ENCODE measurements at regions not wholly inside any gene's neighbourhood (a gene's known extent, or its start where the extent isn't known, plus 50 kb on each side); places are given as distances from the start of the nearest gene placed in this dataset.
"Not testable (repeated sequence)": the region's sequence is repeated elsewhere in the genome, so short reads cannot be mapped to it uniquely, and the experiment has no call there.

- no peak for DNase-seq (ENCODE audit: extremely low spot score in 2 of 2)
- H3K4me3 ChIP-seq = no peak overlapping the region
- H3K36me3 ChIP-seq = no peaks in the 10 kb centered on the region
- no peak overlapping the region for H3K27ac ChIP-seq
- H3K4me1 ChIP-seq = no peaks in the 10 kb centered on the region
- TF ChIP-seq POLR2A (IDR thresholded peaks at IDR 0.05) (no peak), CTCF (IDR thresholded peaks at IDR 0.05) (no peak), POLR2AphosphoS5 (IDR thresholded peaks at IDR 0.05; ENCODE audit: insufficient read depth in 1 of 2, low read depth in 1 of 2) (no peak)
- no peaks in the 10 kb centered on the region for H3K9me3 ChIP-seq
- intact Hi-C loops (cut with DNase I) = no loop called here
- no peaks in the 10 kb centered on the region for H3K27me3 ChIP-seq
Measured at GRCh38 chr14:83085136-83085535, 1551.5 kb upstream of the SEL1L start.

- Histone ChIP-seq H3K27ac (no peak overlapping the region), H3K4me3 (no peak overlapping the region), H3K4me1 (no peaks in the 10 kb centered on the region), H3K9me3 (no peaks in the 10 kb centered on the region), H3K27me3 (no peaks in the 10 kb centered on the region), H3K36me3 (no peaks in the 10 kb centered on the region)
- DNase-seq (ENCODE audit: extremely low spot score in 2 of 2) = no peak
- intact Hi-C loops (cut with DNase I) = no loop called here
- no peak for TF ChIP-seq CTCF (IDR thresholded peaks at IDR 0.05)
- no peak for TF ChIP-seq POLR2AphosphoS5 (IDR thresholded peaks at IDR 0.05; ENCODE audit: insufficient read depth in 1 of 2, low read depth in 1 of 2)
- TF ChIP-seq POLR2A (IDR thresholded peaks at IDR 0.05) = no peak
Measured at GRCh38 chr14:83085725-83086124, 1552.1 kb upstream of the SEL1L start.

GRCh38 chr14:83091991-83092956 is 1558.6 kb upstream of the SEL1L start:
- intact Hi-C loops (cut with DNase I); H3K4me3 ChIP-seq: not testable (repeated sequence)

GRCh38 chr14:83096092-83096491 is 1562.4 kb upstream of the SEL1L start:
- Histone ChIP-seq H3K4me3 (no peak overlapping the region), H3K27ac (no peak overlapping the region), H3K4me1 (no peaks in the 10 kb centered on the region), H3K9me3 (peaks cover 4% of the 10 kb centered on the region), H3K36me3 (no peaks in the 10 kb centered on the region), H3K27me3 (no peaks in the 10 kb centered on the region)
- no peak for DNase-seq (ENCODE audit: extremely low spot score in 2 of 2)
- intact Hi-C loops (cut with DNase I) = no loop called here
- TF ChIP-seq CTCF (IDR thresholded peaks at IDR 0.05) = no peak
- TF ChIP-seq POLR2AphosphoS5 (IDR thresholded peaks at IDR 0.05; ENCODE audit: insufficient read depth in 1 of 2, low read depth in 1 of 2) = no peak
- TF ChIP-seq POLR2A (IDR thresholded peaks at IDR 0.05) = no peak

More at GRCh38 chr14:83091991-83092956, 1558.6 kb upstream of the SEL1L start:
- not testable (repeated sequence) for H3K36me3 ChIP-seq; H3K27ac ChIP-seq; H3K27me3 ChIP-seq; DNase-seq (ENCODE audit: extremely low spot score in 2 of 2); H3K4me1 ChIP-seq; H3K9me3 ChIP-seq

GRCh38 chr14:83101846-83102245 is 1568.2 kb upstream of the SEL1L start:
- Histone ChIP-seq H3K4me3 (no peak overlapping the region), H3K4me1 (no peaks in the 10 kb centered on the region), H3K27me3 (no peaks in the 10 kb centered on the region), H3K27ac (no peak overlapping the region), H3K36me3 (no peaks in the 10 kb centered on the region), H3K9me3 (no peaks in the 10 kb centered on the region)
- intact Hi-C loops (cut with DNase I) = no loop called here
- DNase-seq (ENCODE audit: extremely low spot score in 2 of 2) = no peak
- no peak for TF ChIP-seq POLR2AphosphoS5 (IDR thresholded peaks at IDR 0.05; ENCODE audit: insufficient read depth in 1 of 2, low read depth in 1 of 2)
- TF ChIP-seq CTCF (IDR thresholded peaks at IDR 0.05) = no peak
- TF ChIP-seq POLR2A (IDR thresholded peaks at IDR 0.05) = no peak

Measured in vagina (tissue), 2 donors.